GM18868 (cell line): ENCODE measurements at regions not wholly inside any gene's neighbourhood (a gene's known extent, or its start where the extent isn't known, plus 50 kb on each side); places are given as distances from the start of the nearest gene placed in this dataset.
"Not testable (repeated sequence)": the region's sequence is repeated elsewhere in the genome, so short reads cannot be mapped to it uniquely, and the experiment has no call there.

ENCODE experiments used
- ATAC-seq: cut with Tn5 transposase; IDR thresholded peaks from one replicate; pipeline ENCODE4 v1.9.1; 2021; ENCODE audit warnings: mild to moderate bottlenecking, moderate library complexity; ENCODE audit not compliant: unreplicated experiment

DNA sequence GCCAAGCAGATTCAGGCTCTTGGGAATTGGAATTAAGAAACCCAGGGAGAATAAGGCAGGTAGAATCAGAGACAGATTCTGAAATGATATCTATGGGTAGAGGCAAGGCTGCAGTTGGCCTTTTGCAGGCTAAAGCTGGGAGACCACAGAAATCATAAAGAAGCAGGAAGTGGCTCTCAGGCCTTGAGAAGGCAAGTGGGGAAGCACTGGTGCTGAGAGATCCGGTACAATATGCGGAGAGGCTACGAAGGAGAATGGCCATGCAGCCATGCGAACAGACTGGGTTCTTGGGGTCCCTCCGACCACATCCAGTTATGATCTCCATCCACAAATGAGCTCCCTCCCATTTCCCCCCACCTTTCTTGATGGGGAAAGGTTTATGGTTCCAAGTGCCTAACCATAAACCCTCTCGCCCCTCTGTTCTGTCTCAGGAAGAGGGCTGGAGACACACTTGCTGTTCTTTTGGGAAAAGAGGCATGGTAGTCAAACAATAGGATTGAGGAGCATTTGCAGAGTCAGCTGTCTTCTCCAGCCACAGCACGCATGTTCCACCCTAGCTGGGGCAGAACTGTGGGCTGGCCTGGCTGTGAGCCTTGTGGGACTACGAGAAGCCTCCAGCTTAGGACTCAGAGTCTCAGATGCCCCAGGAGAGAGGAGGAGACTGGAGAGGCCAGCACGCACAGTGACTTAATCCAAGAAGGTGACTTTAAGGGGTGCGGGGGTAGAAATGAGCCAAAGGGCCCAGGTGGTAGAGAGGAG is 99.6 kb downstream of the RPLP1 start:
- ATAC-seq = no peak

GRCh38 chr15:69553686-69554085 is 101.1 kb downstream of the RPLP1 start:
- ATAC-seq = no peak

- ATAC-seq = no peak
Measured at GRCh38 chr15:69554279-69554961, 101.8 kb downstream of the RPLP1 start.

- ATAC-seq = no peak
Measured at GRCh38 chr15:69555080-69555479, 102.5 kb downstream of the RPLP1 start.

- ATAC-seq = no peak
Measured at GRCh38 chr15:69556344-69556743, 103.7 kb downstream of the RPLP1 start.

DNA sequence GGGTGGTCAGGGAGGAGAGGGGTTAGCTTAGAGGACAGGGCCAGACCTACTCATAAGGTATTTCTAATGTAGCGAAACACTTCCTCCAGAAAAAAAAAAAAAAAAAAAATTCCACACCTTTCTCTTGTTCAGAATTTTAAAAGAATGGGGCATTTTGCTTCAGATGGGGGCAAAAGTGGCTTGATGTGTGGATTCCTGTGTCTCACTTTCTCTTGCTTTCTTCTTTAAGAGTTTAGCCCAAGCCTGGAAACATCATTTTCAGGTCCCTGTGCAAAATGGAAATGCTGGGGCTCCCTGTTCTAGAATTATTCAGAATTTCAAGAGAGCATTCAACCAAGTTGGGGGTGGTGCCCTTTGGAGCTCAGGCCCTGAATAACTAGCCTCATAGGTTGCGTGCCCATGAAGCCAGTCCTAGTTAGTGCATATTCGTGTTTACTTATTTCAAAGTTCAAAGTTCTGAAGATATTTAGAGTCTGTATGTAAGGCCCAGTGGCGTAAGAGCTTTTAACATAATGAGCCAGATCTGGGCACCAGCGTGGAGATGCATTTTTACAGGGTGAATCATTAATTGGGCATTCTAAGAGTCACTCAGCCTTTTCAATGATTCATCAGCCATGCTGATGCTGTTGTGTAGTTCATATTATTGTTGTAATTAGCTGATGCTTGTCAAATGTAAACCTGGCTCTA is 104.5 kb downstream of the RPLP1 start:
- no peak for ATAC-seq

- ATAC-seq = no peak
Measured at GRCh38 chr15:69557707-69558409, 105.2 kb downstream of the RPLP1 start.

DNA sequence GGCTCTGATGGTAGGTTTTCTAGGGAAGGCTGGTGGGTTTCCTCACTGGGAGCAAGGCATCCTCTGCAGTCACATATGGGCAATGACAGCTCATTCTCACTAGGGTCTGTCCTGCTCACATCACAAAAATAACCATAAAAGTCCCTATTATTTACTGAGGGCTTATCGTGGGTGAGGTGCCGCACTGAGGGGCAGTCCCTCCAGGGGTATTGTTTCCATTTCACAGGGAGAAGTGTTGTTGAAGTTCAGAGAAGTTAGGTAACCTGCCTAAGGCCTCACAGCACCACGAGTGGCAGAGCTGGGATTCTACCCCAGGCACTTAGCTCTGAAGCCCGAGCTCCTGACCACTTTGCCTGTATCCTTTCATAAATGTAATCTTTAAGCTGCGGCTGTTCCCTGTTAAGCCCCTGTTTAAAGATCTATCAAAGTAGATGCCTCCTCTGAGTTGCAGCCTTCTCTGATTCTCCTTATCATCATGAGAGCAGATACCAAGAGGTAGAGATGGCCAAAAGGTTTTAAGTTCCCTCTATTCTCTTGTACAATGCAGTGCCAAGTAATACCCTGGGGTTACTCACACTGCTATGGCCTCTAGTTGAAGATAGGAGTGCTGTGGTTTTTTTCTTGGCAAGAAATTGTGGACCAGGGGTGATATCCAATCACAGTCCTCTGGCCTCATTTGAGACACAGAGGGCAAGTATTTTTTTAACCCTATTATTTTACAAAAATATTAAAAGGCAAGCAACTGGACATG is 107.0 kb downstream of the RPLP1 start:
- ATAC-seq = no peak

DNA sequence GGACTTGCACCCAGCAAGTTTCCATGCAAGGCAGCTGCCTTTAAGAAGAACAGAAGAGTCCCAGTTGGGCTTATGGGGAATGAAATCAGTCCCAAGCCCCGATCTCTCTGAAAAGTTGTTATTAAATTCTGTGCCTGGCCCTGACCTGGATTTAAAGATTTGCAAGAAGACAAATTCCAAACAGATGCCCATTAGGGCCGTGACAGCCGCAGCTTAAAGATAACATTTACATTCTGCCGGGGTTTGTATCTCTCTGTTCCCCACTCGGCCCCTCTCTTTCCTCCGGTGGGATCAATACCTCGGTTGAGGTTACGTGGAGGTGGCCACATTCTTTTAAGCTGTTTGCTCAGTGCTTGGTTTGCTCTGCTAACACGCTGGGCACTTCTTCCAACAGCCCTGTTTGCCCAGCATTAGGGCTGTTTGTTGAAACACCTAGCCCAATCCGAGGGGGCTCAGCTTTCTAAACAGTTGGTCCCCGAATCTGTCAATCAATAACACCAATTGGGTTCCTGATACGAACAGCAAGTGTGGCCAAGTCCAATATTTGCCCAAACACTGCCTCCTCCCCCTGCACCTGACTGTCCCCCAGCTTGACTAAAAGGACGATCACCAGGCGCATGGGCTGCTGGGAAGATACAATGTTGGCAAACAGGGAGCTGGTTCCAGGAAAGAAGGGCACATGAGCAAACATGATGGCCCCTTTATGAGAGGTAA is 108.6 kb downstream of the RPLP1 start:
- no peak for ATAC-seq

- no peak for ATAC-seq
Measured at GRCh38 chr15:69562116-69562515, 109.5 kb downstream of the RPLP1 start.

DNA sequence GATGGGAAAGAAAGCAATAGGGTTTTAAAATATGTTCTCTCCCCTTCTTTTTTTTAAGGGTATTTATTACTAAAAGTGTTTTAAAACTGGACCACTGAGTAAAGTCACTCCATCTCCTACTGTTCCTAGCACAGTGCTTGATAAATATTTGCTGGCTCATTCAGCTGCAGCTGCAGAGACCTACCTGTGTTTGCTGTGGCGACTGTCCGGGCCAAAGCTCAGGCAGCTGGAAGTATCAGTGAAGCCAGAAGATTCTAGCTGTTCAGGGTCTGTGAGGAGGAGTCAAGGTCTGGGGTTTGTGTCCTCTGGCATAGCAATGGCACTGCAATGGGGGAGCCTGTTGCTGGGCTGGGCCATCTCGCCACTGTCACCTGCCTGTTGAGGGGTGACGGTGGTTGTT is 109.9 kb downstream of the RPLP1 start:
- ATAC-seq = no peak

GRCh38 chr15:69565066-69565655 is 112.5 kb downstream of the RPLP1 start:
- no peak for ATAC-seq

GRCh38 chr15:69567238-69567760 is 114.7 kb downstream of the RPLP1 start:
- ATAC-seq = not testable (repeated sequence)

DNA sequence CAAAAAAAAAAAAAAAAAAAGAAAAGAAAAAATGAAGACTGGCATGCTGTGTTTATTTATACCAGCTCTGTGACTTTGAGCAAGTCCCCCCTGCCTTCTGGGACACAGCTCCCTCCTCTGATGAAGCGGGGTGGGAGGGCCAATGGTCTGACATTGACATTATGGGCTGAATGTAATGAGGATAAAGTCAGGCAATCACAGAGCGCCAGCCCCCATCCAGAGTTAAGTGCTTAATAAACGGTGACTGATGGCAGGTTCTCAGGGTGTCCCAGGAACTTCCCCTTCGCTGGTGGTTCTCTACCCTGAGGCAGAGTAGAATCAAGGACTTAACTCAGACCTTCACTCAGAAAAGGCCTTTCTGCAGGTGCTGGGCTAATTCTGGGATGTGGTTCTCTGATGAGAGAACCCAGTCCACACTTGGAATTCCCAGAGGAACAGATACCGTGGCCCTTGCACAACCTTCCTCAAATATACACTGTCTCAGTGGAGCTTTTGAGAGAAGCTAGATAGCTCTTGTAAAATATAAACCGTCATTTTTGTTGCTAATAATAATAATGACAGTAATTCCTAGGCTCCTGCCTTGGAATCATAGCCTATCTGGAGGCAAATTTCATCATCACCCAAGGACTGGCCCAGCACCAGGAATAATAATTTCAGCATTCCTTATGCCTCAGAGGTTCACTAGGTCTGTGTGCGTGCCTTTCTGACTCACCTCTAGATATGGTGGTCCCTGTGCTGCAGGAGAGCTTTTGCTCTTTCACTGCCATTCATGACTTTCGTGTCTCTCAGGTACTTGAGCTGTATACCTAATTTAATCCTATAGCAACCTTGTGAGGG is 115.8 kb downstream of the RPLP1 start:
- no peak for ATAC-seq

GRCh38 chr15:69570454-69570853 is 117.8 kb downstream of the RPLP1 start:
- no peak for ATAC-seq

DNA sequence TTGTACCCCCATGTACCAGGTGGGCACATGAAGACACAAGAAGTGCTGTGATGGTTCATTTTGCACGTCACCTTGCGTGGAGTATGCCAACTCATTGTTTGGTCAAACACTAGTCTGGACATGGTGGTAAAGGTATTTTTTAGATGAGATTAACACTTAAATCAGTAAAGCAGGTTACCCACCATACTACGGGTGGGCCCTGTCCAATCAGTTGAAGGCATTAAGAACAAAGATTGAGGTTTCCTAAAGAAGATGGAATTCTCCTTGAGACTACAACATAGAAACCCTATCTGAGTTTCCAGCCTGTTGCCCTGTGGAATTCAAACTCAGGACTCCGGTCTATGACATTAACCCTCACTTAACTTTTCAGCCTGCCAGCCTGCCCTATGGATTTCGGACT is 118.4 kb downstream of the RPLP1 start:
- no peak for ATAC-seq

- not testable (repeated sequence) for ATAC-seq
Measured at GRCh38 chr15:69573278-69573677, 120.7 kb downstream of the RPLP1 start.

DNA sequence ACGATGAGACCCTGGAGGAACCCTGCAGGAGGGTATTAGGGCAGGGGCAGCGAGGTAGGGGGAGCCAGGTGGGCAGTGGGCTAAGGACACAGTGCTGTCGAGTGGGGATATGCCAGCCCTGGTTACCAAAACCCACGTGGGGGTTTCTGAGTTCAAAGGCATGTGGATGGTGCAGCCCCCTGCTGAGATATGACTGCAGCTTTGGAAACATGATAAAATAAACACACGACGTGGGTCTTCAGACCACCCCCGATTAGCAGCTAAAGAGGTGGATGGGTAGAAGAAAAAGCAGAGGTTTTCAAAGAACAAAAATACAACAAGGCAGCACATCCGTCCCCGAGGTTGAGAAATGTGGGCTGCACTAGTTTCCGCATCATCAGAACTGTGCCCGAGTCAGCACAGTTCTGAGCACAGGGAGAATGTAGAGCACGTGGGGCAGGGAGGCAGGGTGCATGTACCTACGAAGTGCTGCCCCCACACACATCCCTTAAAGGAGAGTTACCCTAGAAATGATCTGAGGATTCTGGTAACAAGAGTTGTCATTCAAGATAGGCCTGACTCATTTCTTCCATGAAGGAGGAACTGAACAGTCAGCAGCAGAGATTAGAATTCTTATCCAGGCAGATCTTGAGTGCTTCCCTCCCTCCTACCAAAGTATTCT is 121.3 kb downstream of the RPLP1 start:
- no peak for ATAC-seq
